Suppressor macrophage treated with lipopolysaccharide for 1 hour (primary cell): ENCODE measurements at regions not wholly inside any gene's neighbourhood (a gene's known extent, or its start where the extent isn't known, plus 50 kb on each side); places are given as distances from the start of the nearest gene placed in this dataset.
"Not testable (repeated sequence)": the region's sequence is repeated elsewhere in the genome, so short reads cannot be mapped to it uniquely, and the experiment has no call there.

ENCODE experiments used
- DNase-seq, 3 donors: peaks; one replicate each; pipeline ENCODE4 v3.0.0-alpha.2; 2020 to 2022

DNA sequence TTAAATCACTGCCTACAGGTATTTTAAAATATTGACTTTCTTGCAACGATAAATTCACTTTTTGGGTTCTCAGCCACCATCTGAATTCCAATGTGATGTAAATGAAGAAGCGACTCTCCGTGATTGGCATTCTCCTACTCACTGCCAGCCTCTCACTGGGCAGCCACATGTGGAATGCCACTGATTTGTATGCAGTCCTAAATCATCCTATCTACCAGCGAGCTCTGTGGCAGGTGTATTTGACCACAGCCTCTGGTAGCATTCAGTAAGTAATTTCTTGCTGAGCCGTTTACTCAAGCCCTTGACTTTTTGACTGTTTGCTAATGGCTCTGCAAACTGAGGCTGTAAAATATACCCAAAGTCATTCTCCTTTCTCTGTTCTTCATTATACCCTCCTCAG lies 559.0 kb upstream of the SLC10A2 start:
- no peak for DNase-seq

DNA sequence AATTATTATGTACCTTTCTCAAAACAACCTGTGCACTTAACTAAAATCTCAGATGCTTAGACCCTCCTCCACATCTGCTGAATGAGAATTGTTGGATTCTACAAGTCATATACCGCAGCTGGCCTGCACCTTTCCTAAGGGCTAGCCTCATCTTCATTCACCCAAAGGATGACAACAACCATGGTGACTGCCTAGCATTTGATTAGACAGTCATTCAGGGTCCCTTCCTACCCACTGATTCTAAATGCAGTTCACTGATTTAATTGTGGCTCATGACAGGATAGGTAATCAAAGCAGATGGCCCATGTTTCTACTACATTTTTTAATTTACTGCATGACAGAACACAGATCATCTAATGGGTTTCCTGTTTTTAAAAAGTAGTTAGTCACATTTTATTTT lies 551.9 kb upstream of the SLC10A2 start:
- DNase-seq, result no peak

DNA sequence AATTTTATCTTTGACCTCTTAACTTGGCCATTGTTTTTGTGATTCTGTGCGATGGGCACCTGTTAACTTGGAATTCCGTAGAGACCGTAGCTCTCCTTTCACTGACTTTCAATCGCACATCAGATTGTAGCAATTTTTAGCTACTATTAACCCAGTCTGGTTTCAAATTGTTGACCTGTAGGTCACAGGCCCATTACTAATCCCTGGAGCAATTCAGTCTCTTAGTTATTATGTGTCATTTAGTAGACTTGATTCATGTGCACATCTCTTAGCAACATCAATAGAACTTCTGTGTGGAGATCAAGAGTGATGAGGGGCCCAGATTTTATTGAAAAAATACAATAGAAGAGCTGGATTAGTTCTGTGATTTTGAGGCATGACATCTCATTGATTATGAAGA lies 549.6 kb upstream of the SLC10A2 start:
- no peak for DNase-seq

DNA sequence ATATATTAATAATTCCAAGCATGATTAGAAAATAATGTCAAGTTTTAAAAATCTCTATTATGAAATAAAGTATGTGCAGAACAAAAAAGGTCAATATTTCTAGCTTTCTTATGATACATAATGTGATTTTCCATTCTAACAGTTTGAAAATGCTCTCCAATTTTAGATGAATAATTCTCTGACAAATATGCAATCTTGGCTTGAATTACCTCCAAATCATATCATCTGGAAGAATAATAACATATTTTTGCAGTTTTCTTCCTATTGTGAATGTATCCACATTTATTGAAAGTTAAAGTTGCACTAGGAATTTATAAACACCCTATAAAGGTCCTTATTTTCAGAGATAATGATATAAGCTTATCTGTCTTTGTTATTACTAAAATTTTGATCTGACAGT lies 548.5 kb upstream of the SLC10A2 start:
- DNase-seq, result no peak

DNA sequence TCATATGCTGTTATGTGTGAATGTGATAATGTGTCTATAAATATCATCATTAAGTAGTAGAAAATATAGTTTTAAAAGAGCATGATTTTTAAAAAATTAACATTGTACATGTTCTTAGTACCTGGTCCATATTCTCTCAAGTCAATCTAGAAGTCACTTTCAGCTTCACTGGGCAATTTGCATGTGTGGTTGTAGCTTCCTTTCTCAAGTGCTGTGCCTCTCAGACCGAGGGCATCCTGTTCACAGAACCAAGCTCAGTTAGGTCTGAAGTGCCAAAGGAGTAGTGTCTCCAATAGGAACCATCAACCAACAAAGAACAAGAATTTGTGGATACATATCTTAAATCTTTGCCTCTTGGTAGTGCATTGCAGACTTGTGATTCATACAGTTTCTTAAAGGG lies 541.8 kb upstream of the SLC10A2 start:
- no peak for DNase-seq

DNA sequence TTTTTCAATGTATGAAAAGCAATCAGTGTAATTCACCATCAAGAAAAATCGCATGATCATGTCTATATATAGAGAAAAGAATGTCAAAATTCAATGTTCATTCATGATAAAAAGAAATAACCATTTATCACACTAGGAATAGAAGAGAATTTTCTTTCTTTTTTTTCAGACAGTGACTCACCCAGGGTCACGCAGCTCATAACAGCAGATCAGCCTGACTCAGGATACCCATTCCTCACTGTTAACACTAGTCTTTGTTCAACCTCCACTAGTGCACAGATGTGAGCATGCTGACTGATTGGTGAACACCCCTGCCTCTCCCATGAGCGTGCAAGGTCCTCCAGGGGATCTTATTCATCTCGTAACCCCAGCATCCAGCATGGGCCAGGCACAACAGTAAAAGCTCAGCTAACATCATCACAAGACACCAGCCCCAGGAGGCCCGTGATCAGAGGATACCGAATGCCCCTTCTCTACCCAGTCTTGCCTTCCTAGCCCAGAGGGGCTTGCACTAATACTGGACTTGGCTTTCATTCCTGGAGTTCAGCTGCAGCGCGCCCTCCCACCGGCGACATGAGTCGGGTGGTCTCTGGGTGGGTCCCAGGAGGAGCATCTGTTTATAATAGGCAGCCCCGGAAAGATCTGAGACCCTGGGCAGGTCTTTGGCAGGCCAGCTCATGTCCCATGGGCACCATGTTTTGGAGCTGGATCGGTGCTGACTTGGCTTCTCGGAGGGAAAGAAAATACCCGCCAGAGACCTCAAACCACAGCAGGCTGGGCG lies 539.5 kb upstream of the SLC10A2 start:
- DNase-seq, result no peak

DNA sequence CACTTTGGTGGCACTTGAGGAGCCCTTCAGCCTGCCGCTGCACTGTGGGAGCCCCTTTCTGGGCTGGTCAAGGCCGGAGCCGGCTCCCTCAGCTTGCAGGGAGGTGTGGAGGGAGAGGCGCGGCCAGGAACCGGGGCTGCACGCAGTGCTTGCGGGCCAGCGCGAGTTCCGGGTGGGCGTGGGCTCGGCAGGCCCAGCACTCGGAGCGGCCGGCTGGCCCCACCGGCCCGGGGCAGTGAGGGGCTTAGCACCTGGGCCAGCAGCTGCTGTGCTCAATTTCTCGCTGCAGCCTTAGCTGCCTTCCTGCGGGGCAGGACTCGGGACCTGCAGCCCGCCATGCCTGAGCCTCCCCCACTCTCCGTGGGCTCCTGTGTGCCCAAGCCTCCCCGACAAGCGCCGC lies 533.7 kb upstream of the SLC10A2 start:
- not testable (repeated sequence) for DNase-seq

DNA sequence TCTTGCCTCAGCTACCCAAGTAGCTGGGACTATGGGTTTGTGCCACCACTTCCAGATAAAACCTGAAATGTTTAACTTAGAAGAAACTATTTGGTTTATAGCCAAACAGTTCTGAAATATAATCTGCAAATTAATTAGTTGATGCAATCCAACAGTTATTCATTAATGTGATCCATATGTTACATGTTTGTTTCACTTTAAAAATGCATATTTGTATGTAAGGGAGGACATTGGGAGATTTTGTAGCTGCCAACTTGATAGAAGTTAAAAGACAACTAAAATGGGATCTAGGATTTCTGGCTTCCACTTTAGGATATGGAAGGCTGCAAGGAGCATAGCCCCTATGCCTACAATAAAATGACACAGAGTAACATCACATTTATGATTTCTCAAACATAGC lies 532.5 kb upstream of the SLC10A2 start:
- no peak for DNase-seq

DNA sequence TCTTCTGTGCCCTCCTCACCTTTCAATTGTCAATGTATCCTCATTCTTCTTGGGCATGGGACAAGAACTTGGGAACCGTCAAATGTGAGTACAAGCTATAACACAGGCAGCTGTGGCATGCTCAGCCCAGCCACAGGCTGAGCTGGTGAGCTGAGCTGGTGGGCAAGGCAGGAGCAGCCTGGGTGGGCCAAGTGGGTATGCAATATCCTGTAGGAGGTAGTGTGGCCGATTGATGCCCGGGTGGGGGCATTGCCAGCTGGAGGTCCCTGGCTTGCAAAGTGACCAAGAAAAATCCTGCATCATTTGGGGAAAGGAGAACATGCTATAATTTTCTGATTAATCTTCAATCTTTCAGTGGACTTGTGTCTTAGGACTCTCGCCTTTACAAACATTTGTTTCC lies 507.2 kb upstream of the SLC10A2 start:
- no peak for DNase-seq

DNA sequence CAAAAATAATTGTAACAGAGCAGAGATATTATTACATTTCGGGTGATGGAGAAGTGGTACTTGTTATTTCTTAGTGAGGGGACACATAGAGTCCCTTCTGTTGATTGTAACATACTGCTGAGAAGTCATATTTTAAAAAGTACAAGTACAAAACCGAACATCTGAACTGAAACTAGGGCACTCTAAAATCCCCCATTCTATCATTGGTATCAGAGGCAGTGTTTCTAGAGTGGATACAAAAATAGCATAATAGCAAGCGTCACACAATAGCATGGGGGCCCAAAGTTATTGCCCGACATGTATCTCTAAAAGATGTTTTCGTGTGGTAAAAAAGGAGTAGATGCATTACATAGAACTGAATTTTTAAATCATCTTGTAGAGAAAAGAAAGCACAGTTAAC lies 502.1 kb upstream of the SLC10A2 start:
- no peak for DNase-seq

DNA sequence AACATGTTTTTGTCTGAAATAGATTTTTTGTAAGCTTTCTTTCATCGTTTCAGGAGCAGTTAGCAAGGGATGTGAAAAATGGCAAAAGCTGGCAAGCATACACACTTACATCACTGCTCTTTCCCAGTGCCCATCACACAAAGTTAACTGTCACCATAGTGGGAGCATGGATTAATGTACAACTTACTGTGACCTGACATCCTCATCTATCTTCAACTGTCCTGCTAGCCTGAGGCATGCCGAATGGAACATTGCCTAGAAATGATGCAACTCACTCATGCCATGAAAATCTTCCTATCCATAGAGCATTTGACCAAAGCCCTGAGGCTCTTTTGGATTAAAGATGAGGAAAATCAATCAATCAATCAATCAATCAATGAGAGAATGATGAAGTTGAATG lies 491.7 kb upstream of the SLC10A2 start:
- no peak for DNase-seq

DNA sequence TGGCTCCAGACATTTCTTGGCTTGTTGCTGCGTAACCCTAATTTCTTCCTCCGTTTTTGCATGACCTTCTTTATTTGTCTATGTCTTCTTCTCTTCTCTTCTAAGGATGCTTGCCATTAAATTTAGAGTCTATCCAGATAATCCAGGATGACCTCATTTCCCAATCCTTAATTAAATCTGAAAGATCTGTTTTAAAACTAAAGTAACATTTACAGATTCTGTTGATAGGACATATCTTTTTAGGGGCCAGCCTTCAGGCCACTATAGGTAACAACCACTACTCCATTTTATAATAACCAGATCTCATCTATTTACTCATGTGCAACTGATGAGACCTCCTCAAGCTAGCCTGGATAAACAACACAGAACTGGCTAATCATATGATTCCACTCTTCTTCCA lies 490.5 kb upstream of the SLC10A2 start:
- DNase-seq, result no peak

DNA sequence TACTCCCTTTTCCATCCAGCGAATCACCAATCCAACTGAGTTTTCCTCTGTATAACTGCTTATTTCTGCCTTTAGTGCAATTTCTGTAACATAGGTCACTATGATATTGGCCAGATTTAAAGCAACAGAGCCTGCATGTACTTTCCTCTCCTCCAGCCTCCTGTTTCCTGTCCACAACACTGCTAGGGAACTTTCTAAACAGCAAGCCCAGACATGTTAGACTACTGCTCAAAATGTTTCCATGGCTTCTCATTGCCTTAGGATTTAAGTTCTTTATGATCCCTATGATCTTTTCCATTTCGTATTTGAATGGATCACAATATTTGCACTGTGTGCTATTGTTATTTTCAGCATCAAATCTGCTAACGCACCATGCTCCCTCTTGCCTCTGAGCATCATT lies 481.7 kb upstream of the SLC10A2 start:
- DNase-seq, result no peak

DNA sequence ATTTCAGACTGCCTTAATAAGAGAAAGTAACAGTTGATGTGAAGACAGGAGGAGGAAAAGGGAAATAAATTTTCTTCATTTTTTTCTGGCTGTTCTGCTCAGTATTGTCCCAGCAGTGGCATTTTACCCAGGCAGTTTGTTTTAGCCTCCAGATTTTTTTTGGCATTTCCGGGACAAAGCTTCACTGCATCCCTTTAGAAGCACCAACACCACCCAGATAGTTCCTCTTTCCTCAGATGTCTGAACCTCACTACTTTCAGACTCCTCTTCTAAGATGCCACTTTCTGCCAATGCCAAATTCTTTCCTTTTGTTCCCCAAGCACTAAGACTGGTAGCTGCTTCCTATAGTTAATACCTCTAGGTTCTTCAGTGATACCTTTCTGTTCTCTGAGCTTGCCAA lies 480.1 kb upstream of the SLC10A2 start:
- no peak for DNase-seq

DNA sequence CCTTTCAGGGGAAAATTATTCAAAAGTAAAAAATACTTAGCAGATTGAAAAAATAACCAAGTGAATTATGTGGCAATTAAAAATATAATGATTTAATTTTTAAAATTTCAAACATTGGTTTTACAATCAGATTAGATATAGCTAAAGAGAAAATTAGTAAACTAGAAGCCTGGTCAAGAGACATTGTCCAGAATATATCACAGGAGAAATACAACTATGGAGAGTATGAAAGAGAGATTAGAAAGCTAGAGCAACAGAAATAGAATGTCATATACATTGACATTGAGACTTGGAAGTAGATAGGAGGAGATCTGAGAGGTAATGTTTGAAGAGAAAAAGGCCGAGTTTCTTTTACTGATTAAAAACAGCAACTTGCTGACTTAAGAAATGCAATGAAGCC lies 476.4 kb upstream of the SLC10A2 start:
- no peak for DNase-seq

DNA sequence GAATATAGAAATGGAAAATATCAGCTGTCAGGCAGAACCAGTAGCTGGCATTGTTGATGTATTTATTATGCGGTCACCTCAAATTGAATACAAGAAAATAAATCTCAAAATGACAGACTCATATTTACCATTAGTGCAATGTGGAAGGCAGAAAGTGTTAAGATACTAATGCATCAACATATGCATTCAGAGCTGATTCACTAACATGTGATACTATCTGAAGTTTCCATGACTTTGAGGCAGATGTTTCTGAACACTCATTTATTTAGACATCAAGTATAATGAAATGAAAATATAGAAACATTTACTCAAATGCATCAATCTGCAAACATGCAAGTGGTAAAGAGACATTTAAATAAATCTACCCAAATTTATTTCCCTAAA lies 474.2 kb upstream of the SLC10A2 start:
- DNase-seq, result no peak

DNA sequence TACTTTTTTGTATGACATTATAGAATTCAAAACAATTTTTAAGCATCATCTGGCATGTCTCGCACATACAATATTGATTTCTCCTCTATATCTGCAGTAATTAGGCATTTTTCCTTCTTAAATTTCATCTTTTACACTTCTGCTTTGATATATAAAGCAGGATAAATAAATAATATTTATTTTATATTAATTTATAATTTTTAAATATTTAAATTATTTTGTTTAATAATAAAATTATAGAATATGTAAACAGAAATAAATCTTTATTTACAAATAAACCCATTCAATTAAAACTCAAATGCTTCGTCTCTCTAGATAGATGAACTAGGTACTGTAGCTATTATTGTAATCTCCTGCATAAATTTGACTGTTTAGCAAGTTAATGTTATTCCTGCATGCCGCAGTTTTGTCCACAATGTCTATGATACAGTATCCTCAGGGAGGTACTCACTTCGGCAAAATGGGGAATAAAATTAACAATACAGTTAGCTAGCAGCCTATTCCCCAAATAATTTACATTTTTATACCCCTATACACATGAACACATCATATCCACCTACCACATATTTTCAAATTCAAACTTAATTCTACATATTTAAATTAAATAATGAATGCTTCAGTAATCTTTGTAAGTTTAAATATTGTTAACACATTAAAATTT lies 473.6 kb upstream of the SLC10A2 start:
- DNase-seq, result no peak

DNA sequence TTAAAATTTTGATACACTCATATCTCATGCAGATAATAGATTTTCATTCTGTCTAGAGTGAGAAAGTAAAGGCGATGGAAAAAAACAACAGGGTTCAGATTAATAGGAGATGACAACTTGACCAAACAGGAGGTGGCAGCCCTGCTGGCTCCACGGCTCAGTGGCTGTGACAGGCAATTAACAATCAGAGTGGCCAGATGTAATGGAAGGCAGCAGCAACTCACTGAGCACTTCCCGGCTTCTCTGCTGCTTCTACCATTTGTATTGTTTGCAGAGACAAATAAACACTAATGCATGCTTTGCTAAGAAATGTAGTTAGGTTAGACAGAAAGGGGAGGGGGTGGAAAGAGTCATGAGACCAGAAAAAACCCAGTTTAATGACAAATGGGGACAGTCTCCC lies 473.0 kb upstream of the SLC10A2 start:
- DNase-seq, result no peak

DNA sequence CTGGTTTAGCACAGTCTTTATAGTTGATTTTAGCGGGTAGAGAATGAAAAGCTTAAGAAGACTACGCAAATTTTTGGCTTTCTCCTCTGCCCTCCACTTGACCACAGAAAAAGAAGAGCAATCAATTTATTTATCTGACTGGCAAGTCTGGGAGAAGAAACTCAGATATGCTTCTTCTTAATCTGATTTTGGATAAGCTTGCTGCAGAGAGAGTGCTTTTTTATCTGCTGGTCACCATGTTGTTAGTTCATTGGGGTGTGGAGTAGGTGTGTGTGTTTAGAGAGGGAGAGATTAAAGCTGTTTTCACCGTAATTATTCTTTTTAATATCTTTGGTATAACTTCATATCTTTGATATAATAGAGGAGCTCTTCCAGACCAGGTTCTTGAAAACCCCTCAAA lies 471.4 kb upstream of the SLC10A2 start:
- DNase-seq, result no peak

DNA sequence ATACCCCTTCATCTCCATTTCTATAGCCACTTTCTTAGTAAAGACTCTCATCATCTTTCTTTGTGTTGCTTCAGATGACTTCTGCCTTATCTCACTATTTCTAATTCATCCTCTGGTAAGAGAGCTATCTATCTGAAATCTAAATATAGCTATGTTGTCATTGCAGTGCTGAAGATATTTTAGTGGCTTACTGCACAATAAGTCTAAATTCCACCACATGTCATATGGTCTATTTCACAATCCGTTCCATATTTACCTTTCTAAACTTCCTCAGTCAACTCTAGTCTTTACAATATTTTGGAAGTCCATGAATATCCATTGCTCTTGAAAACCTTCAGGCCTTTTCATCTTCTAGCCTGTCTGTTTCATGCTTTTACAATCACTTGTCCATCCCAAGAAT lies 465.1 kb upstream of the SLC10A2 start:
- no peak for DNase-seq

DNA sequence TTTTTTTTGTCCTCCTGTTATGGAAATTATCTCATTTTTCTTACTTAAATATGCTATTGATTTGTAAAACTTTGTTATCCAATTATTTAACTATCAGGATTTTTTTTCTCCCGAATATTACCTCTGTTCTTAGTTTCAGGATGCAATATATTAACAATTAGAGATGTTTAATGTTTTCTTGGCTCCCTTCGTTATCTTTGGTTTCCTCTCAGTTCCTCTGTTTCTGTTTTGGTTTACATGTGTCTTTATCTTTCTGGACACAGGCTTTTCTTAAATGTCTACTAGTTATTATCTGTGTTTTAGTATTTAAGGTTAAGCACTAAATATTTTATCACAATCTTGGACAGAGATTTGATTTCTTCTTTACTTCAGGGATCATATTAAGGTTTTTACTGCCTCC lies 462.2 kb upstream of the SLC10A2 start:
- no peak for DNase-seq

DNA sequence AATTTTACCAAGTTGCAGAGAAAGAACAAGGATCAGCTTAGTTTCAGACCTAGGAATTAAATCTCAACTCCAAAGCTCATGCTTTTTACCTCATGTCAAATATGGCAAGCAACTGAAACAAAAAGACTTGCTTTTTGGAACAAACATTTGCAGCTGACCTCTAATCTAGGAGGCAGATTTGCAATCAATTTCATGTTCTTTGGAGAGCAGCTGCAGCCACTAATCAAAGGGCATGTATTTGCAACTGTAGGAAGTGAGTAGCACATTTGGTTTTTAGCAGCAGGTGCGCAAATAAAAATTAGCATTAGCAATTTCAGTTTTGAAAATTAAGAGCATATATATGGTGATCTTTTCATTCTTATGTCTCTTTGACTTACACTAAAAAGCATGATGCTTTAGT lies 459.3 kb upstream of the SLC10A2 start:
- DNase-seq, result no peak

DNA sequence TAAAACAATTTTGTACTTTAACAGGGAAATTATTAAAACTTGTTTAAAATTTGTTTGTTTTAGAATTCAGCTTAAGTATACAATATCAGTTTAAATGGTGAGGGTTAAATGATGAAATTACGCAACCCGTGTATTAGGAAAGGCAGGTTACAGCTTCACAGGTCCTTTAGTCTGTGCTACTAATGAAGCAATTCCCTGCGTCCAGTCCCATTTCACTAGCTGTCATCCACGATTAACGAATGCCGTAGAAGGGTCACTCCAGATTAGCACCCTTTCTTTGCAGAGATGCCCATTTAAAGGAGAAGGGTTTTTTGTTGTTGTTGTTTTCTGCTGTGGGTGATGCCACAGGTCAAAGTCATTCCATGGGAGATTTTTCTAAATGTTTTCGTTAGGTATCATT lies 457.6 kb upstream of the SLC10A2 start:
- no peak for DNase-seq

DNA sequence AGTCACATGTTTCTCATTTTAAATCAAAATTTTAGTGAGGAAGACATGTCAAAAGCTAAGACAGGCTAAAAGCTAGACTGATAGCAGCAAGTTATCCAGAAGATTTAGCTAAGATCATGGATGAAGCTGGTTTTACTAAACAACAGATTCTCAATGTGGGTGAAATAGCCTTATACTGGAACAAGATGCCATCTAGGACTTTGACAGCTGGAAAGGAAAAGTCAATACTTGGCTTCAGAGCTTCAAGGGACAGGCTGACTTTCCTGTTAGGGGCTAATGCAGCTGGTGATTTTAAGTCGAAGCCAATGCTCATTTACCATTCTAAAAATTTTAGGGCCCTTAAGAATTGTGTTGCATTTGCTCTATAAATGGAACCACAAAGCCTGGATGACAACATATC lies 455.3 kb upstream of the SLC10A2 start:
- DNase-seq, result no peak

DNA sequence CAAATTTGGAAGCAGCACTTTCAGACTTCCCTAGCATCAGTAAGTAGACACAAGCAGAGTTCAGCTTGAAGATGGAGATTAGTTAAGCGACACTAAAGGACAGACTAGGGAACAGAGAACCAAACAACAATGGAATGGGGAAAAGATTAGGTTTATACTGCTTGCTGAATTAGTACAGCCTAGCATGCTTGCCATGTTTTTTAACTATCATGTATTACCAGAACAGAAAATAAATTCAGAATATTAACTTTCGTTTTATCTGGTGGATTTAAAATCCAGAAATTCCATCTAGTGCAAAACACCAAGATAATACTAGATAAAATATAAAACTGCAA lies 451.5 kb upstream of the SLC10A2 start:
- no peak for DNase-seq
